MM.1S (cell line): ENCODE measurements at regions not wholly inside any gene's neighbourhood (a gene's known extent, or its start where the extent isn't known, plus 50 kb on each side); places are given as distances from the start of the nearest gene placed in this dataset.

Experiments used
- DNase-seq: peaks from one replicate; pipeline ENCODE4 v3.0.0-alpha.2; 2015
- H2AFZ ChIP-seq: fragments of 300-600 bp; sonication (generic); 2 replicates; pipeline ENCODE4 v1.6.0; 2016; ENCODE audit warnings: antibody characterized with exemption, low read length
- H3F3A ChIP-seq: fragments of 300-600 bp; sonication (generic); 2 replicates; pipeline ENCODE4 v1.6.1; 2016; ENCODE audit warnings: mild to moderate bottlenecking, antibody characterized with exemption, low read length, moderate library complexity, mixed read lengths; ENCODE audit not compliant: insufficient read depth
- H3K27ac ChIP-seq: fragments of 300-600 bp; sonication (generic); 2 replicates; pipeline ENCODE4 v1.5.1; 2016; ENCODE audit warnings: mild to moderate bottlenecking, low read length
- H3K27me3 ChIP-seq: fragments of 300-600 bp; sonication (generic); replicated peaks from 2 replicates; pipeline ENCODE4 v1.6.0; 2016; ENCODE audit warnings: low read length; ENCODE audit not compliant: insufficient read depth
- H3K36me3 ChIP-seq: fragments of 300-600 bp; sonication (generic); replicated peaks from 2 replicates; pipeline ENCODE4 v1.6.1; 2016; ENCODE audit warnings: mild to moderate bottlenecking, low read length, mixed read lengths; ENCODE audit not compliant: insufficient read depth
- H3K4me1 ChIP-seq: fragments of 300-600 bp; sonication (generic); 2 replicates; pipeline ENCODE4 v1.6.1; 2016; ENCODE audit warnings: low read length, mixed read lengths
- H3K4me2 ChIP-seq: fragments of 300-600 bp; sonication (generic); 2 replicates; pipeline ENCODE4 v1.6.0; 2016; ENCODE audit warnings: low read depth, low read length
- H3K4me3 ChIP-seq: fragments of 300-600 bp; sonication (generic); 2 replicates; pipeline ENCODE4 v1.5.1; 2016; ENCODE audit warnings: low read length, mixed read lengths
- H3K79me2 ChIP-seq: fragments of 300-600 bp; sonication (generic); 2 replicates; pipeline ENCODE4 v1.6.1; 2016; ENCODE audit warnings: mixed run types, low read length, mixed read lengths
- H3K9ac ChIP-seq: fragments of 300-600 bp; sonication (generic); 2 replicates; pipeline ENCODE4 v1.6.1; 2016; ENCODE audit warnings: low read length, mixed read lengths
- H3K9me2 ChIP-seq: fragments of 300-600 bp; sonication (generic); replicated peaks from 2 replicates; pipeline ENCODE4 v1.6.1; 2016; ENCODE audit warnings: mild to moderate bottlenecking, low read length, mixed read lengths; ENCODE audit not compliant: insufficient read depth
- H3K9me3 ChIP-seq: fragments of 300-600 bp; sonication (generic); replicated peaks from 2 replicates; pipeline ENCODE4 v1.6.1; 2016; ENCODE audit warnings: mild to moderate bottlenecking, low read length, mixed read lengths; ENCODE audit not compliant: insufficient read depth
- H4K20me1 ChIP-seq: fragments of 300-600 bp; sonication (generic); 2 replicates; pipeline ENCODE4 v1.6.1; 2016; ENCODE audit warnings: mild to moderate bottlenecking, low read length, moderate library complexity, mixed read lengths; ENCODE audit not compliant: insufficient read depth
- EZH2 ChIP-seq: fragments of 300-600 bp; sonication (generic); optimal IDR thresholded peaks from 2 replicates; pipeline ENCODE3; 2017; ENCODE audit warnings: low read depth, mild to moderate bottlenecking, antibody characterized with exemption, low read length, mixed read lengths
- EZH2phosphoT487 ChIP-seq: fragments of 300-600 bp; sonication (generic); IDR thresholded peaks from 2 replicates; pipeline ENCODE4 v1.6.1; 2018; ENCODE audit warnings: antibody characterized with exemption, low read length
- TF ChIP-seq, protein P1 (sequence below): fragments of 300-600 bp; sonication (generic); IDR thresholded peaks from 2 replicates; pipeline ENCODE4 v1.5.1; 2016; ENCODE audit warnings: antibody characterized with exemption, low read length, mixed read lengths

DNA sequence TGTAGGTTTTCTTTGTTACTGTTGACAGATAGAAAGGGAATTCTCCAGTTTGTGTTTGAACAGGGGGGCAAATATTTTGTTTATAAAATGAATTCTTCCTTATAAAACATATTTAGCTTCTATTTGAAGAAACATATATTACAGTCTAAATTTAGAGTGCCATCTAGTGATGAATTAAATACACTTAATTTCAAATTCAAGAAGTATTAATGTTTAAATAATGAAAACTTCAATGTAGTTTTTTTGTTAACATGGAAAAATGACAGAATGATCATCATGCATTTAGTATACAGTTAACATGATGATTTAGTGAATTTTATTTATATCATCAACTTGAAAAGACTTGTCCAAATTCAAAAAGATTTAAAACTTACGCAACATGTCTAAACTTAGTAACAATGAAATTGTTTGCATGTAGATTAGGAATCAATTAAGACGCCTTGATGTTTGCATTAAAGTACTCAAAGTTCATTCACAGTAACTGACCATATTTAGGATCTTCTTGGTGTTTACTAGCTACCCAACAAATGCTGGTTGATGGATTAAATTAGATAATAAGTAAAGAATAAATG, 765.9 kb upstream of the SLITRK1 start:
- DNase-seq, result no peak
- H3K27me3 ChIP-seq, result no peaks in the 10 kb centered on the region
- H3K9ac ChIP-seq, result no peak overlapping the region
- H4K20me1 ChIP-seq, result no peaks in the 10 kb centered on the region
- no peaks in the 10 kb centered on the region for H3K9me2 ChIP-seq
- H2AFZ ChIP-seq, result no peak overlapping the region
- H3K4me3 ChIP-seq, result no peak overlapping the region
- no peaks in the 10 kb centered on the region for H3F3A ChIP-seq
- no peak for TF ChIP-seq EZH2
- TF ChIP-seq, protein P1, sequence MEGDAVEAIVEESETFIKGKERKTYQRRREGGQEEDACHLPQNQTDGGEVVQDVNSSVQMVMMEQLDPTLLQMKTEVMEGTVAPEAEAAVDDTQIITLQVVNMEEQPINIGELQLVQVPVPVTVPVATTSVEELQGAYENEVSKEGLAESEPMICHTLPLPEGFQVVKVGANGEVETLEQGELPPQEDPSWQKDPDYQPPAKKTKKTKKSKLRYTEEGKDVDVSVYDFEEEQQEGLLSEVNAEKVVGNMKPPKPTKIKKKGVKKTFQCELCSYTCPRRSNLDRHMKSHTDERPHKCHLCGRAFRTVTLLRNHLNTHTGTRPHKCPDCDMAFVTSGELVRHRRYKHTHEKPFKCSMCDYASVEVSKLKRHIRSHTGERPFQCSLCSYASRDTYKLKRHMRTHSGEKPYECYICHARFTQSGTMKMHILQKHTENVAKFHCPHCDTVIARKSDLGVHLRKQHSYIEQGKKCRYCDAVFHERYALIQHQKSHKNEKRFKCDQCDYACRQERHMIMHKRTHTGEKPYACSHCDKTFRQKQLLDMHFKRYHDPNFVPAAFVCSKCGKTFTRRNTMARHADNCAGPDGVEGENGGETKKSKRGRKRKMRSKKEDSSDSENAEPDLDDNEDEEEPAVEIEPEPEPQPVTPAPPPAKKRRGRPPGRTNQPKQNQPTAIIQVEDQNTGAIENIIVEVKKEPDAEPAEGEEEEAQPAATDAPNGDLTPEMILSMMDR, result peak; percentile 20; the same call in 1 of the 2 replicates
- H3K79me2 ChIP-seq, result no peaks in the 10 kb centered on the region
- H3K9me3 ChIP-seq, result no peaks in the 10 kb centered on the region
- H3K4me1 ChIP-seq, result no peaks in the 10 kb centered on the region
- no peak overlapping the region for H3K4me2 ChIP-seq
- H3K36me3 ChIP-seq, result no peaks in the 10 kb centered on the region
- no peak overlapping the region for H3K27ac ChIP-seq

DNA sequence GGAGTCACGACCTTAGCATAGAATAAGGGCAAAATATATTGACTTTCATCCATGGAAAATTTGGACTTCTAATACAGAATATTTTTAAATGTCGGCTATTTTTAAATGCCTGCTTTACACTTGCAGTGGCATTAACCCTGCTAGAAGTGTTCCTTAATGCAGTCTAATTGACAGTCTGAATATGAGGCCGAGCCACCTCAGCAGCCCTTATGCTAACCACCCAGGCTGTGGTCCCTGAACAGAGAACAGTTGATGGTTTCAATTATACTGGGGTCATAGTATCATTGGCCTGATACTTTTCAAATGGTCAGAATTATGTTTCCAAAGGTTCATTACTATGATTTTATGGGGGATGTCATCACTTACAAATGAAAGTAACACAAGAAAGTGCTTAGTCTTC, 764.7 kb upstream of the SLITRK1 start:
- Histone ChIP-seq H3K9me2 (no peaks in the 10 kb centered on the region), H2AFZ (no peak overlapping the region), H3K4me3 (no peak overlapping the region), H3K9me3 (no peaks in the 10 kb centered on the region), H3K36me3 (no peaks in the 10 kb centered on the region), H3F3A (no peaks in the 10 kb centered on the region), H3K9ac (no peak overlapping the region), H3K27me3 (no peaks in the 10 kb centered on the region), H3K79me2 (no peaks in the 10 kb centered on the region), H4K20me1 (no peaks in the 10 kb centered on the region), H3K4me2 (no peak overlapping the region), H3K27ac (no peak overlapping the region), H3K4me1 (no peaks in the 10 kb centered on the region)
- DNase-seq, result no peak
- TF ChIP-seq, protein P1, result no peak
- TF ChIP-seq EZH2, result no peak

GRCh38 chr13:84645196-84646012, 763.1 kb upstream of the SLITRK1 start:
- TF ChIP-seq, protein P1, result 0 out of 2 replicates have a peak, but pooled peaks have one; percentile 5
- TF ChIP-seq EZH2phosphoT487 (no peak), EZH2 (no peak)
- H4K20me1 ChIP-seq, result no peaks in the 10 kb centered on the region
- no peak overlapping the region for H3K27ac ChIP-seq
- no peaks in the 10 kb centered on the region for H3K79me2 ChIP-seq
- H3K36me3 ChIP-seq, result no peaks in the 10 kb centered on the region
- no peak overlapping the region for H3K4me2 ChIP-seq
- no peaks in the 10 kb centered on the region for H3F3A ChIP-seq
- no peaks in the 10 kb centered on the region for H3K9me3 ChIP-seq
- no peak overlapping the region for H3K4me3 ChIP-seq
- no peak for DNase-seq
- no peak overlapping the region for H3K9ac ChIP-seq
- H3K4me1 ChIP-seq, result no peaks in the 10 kb centered on the region
- no peaks in the 10 kb centered on the region for H3K27me3 ChIP-seq
- no peaks in the 10 kb centered on the region for H3K9me2 ChIP-seq
- no peak overlapping the region for H2AFZ ChIP-seq
